ENCODE measurements at regions not wholly inside any gene's neighbourhood (a gene's known extent, or its start where the extent isn't known, plus 50 kb on each side); places are given as distances from the start of the nearest gene placed in this dataset.

DNA sequence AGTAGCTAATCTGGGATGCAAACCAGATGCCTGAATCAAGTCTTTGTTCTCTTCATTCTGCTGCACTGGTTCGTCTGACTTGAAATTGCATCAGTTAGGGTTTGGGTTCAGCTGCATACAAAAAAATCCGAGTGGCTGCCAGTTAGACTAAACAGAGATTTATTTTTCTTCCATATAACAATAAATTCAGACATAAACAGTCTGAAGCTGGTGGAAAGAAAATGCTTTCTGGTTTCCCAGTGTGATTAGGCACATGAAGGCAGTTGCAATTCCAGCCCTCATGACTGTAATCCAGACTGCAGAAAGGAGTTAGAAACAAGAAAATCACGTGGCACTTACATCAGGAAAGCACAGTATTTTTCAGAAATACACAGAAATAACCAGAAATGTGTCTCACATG, 930.7 kb downstream of the MCTP2 start:
- Histone ChIP-seq H3K4me3 (ENCODE audit: severe bottlenecking) (no peak overlapping the region), H3K36me3 (ENCODE audit: low read depth) (no peaks in the 10 kb centered on the region), H3K4me1 (ENCODE audit: insufficient read depth, poor library complexity, severe bottlenecking) (peaks cover 10% of the 10 kb centered on the region), H3K27me3 (ENCODE audit: insufficient read depth, poor library complexity, severe bottlenecking) (no peaks in the 10 kb centered on the region), H3K27ac (ENCODE audit: poor library complexity, severe bottlenecking) (no peak overlapping the region), H3K9me3 (ENCODE audit: severe bottlenecking) (no peaks in the 10 kb centered on the region)
- ATAC-seq (ENCODE audit: low read depth) (no peak), DNase-seq (ENCODE audit: low spot score) (no peak)
- TF ChIP-seq, protein P1, sequence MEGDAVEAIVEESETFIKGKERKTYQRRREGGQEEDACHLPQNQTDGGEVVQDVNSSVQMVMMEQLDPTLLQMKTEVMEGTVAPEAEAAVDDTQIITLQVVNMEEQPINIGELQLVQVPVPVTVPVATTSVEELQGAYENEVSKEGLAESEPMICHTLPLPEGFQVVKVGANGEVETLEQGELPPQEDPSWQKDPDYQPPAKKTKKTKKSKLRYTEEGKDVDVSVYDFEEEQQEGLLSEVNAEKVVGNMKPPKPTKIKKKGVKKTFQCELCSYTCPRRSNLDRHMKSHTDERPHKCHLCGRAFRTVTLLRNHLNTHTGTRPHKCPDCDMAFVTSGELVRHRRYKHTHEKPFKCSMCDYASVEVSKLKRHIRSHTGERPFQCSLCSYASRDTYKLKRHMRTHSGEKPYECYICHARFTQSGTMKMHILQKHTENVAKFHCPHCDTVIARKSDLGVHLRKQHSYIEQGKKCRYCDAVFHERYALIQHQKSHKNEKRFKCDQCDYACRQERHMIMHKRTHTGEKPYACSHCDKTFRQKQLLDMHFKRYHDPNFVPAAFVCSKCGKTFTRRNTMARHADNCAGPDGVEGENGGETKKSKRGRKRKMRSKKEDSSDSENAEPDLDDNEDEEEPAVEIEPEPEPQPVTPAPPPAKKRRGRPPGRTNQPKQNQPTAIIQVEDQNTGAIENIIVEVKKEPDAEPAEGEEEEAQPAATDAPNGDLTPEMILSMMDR (IDR thresholded peaks at IDR 0.05; ENCODE audit: poor library complexity, severe bottlenecking): no peak

DNA sequence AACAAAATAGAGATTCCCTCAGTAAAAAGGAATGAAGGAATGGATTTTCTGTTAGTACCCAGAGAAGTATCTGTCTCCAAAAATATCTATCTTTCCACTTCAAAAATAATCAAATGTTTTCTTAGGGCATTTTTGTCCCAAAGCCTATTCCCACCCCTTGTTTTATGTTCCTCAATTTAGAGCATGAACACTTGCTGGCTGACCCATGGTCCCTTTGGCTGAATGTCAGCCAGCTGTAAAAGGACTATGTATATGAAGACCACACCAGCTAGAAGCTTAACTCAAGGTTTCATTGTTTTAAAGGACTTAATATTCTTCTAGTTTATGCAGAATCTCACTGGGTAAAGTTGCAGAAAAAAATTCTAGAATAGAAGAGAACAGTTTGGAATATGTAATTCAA, 931.2 kb downstream of the MCTP2 start:
- H3K4me3 ChIP-seq (ENCODE audit: severe bottlenecking): no peak overlapping the region
- peak overlapping the region; percentile 35 for H3K27ac ChIP-seq (ENCODE audit: poor library complexity, severe bottlenecking)
- ATAC-seq (ENCODE audit: low read depth): no peak
- H3K36me3 ChIP-seq (ENCODE audit: low read depth): no peaks in the 10 kb centered on the region
- H3K9me3 ChIP-seq (ENCODE audit: severe bottlenecking): no peaks in the 10 kb centered on the region
- H3K27me3 ChIP-seq (ENCODE audit: insufficient read depth, poor library complexity, severe bottlenecking): no peaks in the 10 kb centered on the region
- DNase-seq (ENCODE audit: low spot score): no peak
- TF ChIP-seq, protein P1 (IDR thresholded peaks at IDR 0.05; ENCODE audit: poor library complexity, severe bottlenecking): no peak
- H3K4me1 ChIP-seq (ENCODE audit: insufficient read depth, poor library complexity, severe bottlenecking): peaks cover 10% of the 10 kb centered on the region

DNA sequence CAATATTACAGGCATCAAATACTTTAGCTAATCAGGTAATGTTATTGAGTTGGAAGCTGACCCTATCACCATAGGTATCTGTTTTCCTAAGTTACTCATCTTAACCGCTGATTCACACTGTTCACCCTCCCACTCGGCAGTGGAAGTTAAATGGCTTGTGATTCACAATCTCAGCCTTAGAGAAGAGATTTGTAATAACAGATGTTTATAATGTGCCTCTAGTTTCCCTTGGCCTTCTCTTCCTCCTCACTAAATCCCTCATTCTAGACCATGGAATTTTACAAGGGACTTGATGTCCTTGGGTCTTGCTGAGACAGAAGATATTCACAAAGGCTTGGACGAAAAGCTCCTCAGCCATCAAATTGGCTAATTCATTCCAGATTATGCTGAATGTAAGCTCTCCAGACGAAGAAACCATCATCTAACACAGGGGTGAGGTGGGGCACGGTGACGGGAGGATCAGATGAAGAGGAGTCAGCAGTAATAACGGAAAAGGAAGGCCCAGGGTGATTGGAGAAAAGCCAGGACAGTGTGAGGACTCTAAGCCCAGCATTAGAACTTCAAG, 931.7 kb downstream of the MCTP2 start:
- H3K4me1 ChIP-seq (ENCODE audit: insufficient read depth, poor library complexity, severe bottlenecking): peaks cover 10% of the 10 kb centered on the region
- peak overlapping the region; percentile 35 for H3K27ac ChIP-seq (ENCODE audit: poor library complexity, severe bottlenecking)
- ATAC-seq (ENCODE audit: low read depth) (peak; percentile 100), DNase-seq (ENCODE audit: low spot score) (no peak)
- H3K27me3 ChIP-seq (ENCODE audit: insufficient read depth, poor library complexity, severe bottlenecking): no peaks in the 10 kb centered on the region
- no peaks in the 10 kb centered on the region for H3K36me3 ChIP-seq (ENCODE audit: low read depth)
- no peaks in the 10 kb centered on the region for H3K9me3 ChIP-seq (ENCODE audit: severe bottlenecking)
- H3K4me3 ChIP-seq (ENCODE audit: severe bottlenecking): no peak overlapping the region
- TF ChIP-seq, protein P1 (IDR thresholded peaks at IDR 0.05; ENCODE audit: poor library complexity, severe bottlenecking): no peak

DNA sequence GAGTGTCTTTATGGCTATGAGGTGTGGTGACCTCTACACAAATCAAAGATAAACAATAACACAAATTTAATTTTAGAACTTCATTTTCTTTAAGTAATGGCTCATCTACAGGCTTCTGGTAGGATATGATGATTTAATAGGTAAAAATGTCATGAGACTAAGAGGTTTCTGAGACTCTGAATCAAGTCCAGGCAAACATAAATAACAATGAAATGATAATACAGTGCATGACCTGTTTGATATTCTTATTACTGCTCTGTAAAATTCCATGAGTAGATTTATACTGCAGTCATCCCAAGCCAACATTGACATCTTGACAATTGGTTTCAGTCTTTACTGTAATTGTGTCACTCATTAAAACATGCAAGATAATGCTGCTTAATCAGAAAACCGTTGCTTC, 936.8 kb downstream of the MCTP2 start:
- Histone ChIP-seq H3K27ac (ENCODE audit: poor library complexity, severe bottlenecking) (no peak overlapping the region), H3K27me3 (ENCODE audit: insufficient read depth, poor library complexity, severe bottlenecking) (no peaks in the 10 kb centered on the region), H3K36me3 (ENCODE audit: low read depth) (no peaks in the 10 kb centered on the region), H3K4me3 (ENCODE audit: severe bottlenecking) (no peak overlapping the region), H3K9me3 (ENCODE audit: severe bottlenecking) (no peaks in the 10 kb centered on the region), H3K4me1 (ENCODE audit: insufficient read depth, poor library complexity, severe bottlenecking) (peaks cover 4% of the 10 kb centered on the region)
- ATAC-seq (ENCODE audit: low read depth): no peak; the same call in 2 of the 3 replicates
- DNase-seq (ENCODE audit: low spot score): no peak
- TF ChIP-seq, protein P1 (IDR thresholded peaks at IDR 0.05; ENCODE audit: poor library complexity, severe bottlenecking): no peak

DNA sequence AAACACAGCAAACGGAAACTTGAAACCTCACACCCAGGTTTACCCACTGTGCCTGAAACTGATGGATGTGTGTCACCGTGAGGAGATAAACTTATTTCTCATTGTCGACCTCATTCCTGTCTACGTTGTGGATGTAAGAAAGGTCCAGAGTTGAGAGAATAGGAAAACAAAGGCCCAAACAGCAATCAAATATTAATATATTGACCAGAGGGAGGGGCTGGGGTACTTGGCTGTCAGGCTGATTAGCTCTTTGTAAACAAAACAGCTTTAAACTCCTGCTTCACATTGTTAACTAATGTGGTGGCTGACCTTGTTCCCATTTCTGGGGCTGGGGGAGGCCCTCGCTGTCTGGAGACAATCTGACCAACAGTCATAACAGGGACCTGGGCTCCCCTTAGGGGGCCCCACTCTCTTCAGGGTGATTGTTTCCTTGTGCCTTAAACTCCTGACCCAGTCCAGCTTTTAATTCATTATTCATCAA, 937.6 kb downstream of the MCTP2 start:
- no peak overlapping the region for H3K4me3 ChIP-seq (ENCODE audit: severe bottlenecking)
- no peaks in the 10 kb centered on the region for H3K27me3 ChIP-seq (ENCODE audit: insufficient read depth, poor library complexity, severe bottlenecking)
- H3K36me3 ChIP-seq (ENCODE audit: low read depth): no peaks in the 10 kb centered on the region
- TF ChIP-seq, protein P1 (IDR thresholded peaks at IDR 0.05; ENCODE audit: poor library complexity, severe bottlenecking): no peak
- no peak for ATAC-seq (ENCODE audit: low read depth)
- no peaks in the 10 kb centered on the region for H3K4me1 ChIP-seq (ENCODE audit: insufficient read depth, poor library complexity, severe bottlenecking)
- no peak overlapping the region for H3K27ac ChIP-seq (ENCODE audit: poor library complexity, severe bottlenecking)
- no peak for DNase-seq (ENCODE audit: low spot score)
- H3K9me3 ChIP-seq (ENCODE audit: severe bottlenecking): no peaks in the 10 kb centered on the region
